ENCODE measurements at regions not wholly inside any gene's neighbourhood (a gene's known extent, or its start where the extent isn't known, plus 50 kb on each side); places are given as distances from the start of the nearest gene placed in this dataset.

DNA sequence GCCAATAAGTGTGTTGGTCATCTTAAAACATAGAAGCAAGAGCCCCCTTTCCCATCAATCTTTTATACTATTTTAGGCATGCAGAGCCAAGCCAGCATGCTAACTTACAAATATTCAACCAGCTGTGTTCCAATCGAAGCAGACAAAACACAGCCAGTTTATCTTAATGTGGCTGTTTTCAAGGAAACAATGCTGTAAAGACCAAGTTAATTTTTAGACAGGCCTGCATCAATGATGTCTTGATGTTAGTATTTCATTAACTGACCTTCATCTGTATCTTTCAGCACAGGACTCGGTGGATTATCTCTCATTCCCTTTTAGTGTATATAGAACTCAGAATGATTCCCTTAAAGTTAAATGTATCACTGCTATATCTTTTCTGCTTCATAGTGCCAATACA lies 262.0 kb upstream of the ZWINT start:
- TF ChIP-seq, protein P1, sequence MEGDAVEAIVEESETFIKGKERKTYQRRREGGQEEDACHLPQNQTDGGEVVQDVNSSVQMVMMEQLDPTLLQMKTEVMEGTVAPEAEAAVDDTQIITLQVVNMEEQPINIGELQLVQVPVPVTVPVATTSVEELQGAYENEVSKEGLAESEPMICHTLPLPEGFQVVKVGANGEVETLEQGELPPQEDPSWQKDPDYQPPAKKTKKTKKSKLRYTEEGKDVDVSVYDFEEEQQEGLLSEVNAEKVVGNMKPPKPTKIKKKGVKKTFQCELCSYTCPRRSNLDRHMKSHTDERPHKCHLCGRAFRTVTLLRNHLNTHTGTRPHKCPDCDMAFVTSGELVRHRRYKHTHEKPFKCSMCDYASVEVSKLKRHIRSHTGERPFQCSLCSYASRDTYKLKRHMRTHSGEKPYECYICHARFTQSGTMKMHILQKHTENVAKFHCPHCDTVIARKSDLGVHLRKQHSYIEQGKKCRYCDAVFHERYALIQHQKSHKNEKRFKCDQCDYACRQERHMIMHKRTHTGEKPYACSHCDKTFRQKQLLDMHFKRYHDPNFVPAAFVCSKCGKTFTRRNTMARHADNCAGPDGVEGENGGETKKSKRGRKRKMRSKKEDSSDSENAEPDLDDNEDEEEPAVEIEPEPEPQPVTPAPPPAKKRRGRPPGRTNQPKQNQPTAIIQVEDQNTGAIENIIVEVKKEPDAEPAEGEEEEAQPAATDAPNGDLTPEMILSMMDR (conservative IDR thresholded peaks at IDR 0.05), result no peak
- TF ChIP-seq ZFX (IDR thresholded peaks at IDR 0.05), result no peak
